SK-N-MC (cell line): ENCODE measurements at regions not wholly inside any gene's neighbourhood (a gene's known extent, or its start where the extent isn't known, plus 50 kb on each side); places are given as distances from the start of the nearest gene placed in this dataset.

Experiments used
- EZH2 ChIP-seq: fragments of 200-600 bp; sonication (generic); IDR thresholded peaks from one replicate; pipeline ENCODE4 v1.6.1; 2017; ENCODE audit warnings: antibody characterized with exemption
- POLR2AphosphoS5 ChIP-seq: IDR thresholded peaks from 2 replicates; pipeline ENCODE4 v1.6.1; 2012; ENCODE audit warnings: mild to moderate bottlenecking, low read depth, low read length, borderline replicate concordance

- TF ChIP-seq EZH2: no peak
- no peak for TF ChIP-seq POLR2AphosphoS5
These were observed 60.1 kb upstream of the ADRA2C start for GRCh38 chr4:3706111-3706511.
